HL-60 (cell line): ENCODE measurements at regions not wholly inside any gene's neighbourhood (a gene's known extent, or its start where the extent isn't known, plus 50 kb on each side); places are given as distances from the start of the nearest gene placed in this dataset.

Source experiments
- GABPA ChIP-seq: IDR thresholded peaks from 2 replicates; pipeline ENCODE4 v1.6.1; 2012; ENCODE audit warnings: low read depth
- POLR2AphosphoS5 ChIP-seq: IDR thresholded peaks from 2 replicates; pipeline ENCODE4 v1.6.1; 2012; ENCODE audit warnings: low read depth
- TF ChIP-seq, protein P1 (sequence below): IDR thresholded peaks from one replicate; pipeline ENCODE4 v1.5.1; 2011; ENCODE audit warnings: low read length, control low read depth, inconsistent platforms; ENCODE audit not compliant: insufficient read depth

GRCh38 chr18:61732854-61733253 is 160.0 kb downstream of the RNF152 start:
- TF ChIP-seq POLR2AphosphoS5 (no peak), GABPA (no peak)
- TF ChIP-seq, protein P1, sequence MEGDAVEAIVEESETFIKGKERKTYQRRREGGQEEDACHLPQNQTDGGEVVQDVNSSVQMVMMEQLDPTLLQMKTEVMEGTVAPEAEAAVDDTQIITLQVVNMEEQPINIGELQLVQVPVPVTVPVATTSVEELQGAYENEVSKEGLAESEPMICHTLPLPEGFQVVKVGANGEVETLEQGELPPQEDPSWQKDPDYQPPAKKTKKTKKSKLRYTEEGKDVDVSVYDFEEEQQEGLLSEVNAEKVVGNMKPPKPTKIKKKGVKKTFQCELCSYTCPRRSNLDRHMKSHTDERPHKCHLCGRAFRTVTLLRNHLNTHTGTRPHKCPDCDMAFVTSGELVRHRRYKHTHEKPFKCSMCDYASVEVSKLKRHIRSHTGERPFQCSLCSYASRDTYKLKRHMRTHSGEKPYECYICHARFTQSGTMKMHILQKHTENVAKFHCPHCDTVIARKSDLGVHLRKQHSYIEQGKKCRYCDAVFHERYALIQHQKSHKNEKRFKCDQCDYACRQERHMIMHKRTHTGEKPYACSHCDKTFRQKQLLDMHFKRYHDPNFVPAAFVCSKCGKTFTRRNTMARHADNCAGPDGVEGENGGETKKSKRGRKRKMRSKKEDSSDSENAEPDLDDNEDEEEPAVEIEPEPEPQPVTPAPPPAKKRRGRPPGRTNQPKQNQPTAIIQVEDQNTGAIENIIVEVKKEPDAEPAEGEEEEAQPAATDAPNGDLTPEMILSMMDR, result no peak
